ENCODE measurements at regions not wholly inside any gene's neighbourhood (a gene's known extent, or its start where the extent isn't known, plus 50 kb on each side); places are given as distances from the start of the nearest gene placed in this dataset.

GRCh38 chr4:163949976-163950601, 455.6 kb downstream of the TMA16 start (continued):
- no peak for TF ChIP-seq MYBL2 (CRISPR knock-in tag; IDR thresholded peaks at IDR 0.05)

- ATAC-seq (no peak), DNase-seq (ENCODE audit: low spot score) (no peak)
- Mint-ChIP-seq H3K27me3 (ENCODE audit: low read depth) (no peaks in the 10 kb centered on the region), H3K4me3 (no peak overlapping the region), H3K27ac (no peak overlapping the region), H3K36me3 (no peaks in the 10 kb centered on the region), H3K9me3 (peaks cover 2% of the 10 kb centered on the region; the same call in 1 of the 2 replicates), H3K4me1 (no peaks in the 10 kb centered on the region)
- CTCF ChIA-PET, result no interaction called here
- POLR2A ChIA-PET, result no interaction called here
- no peak for TF ChIP-seq NR1H2 (CRISPR knock-in tag; IDR thresholded peaks at IDR 0.05)
- TF ChIP-seq ATF6 (CRISPR knock-in tag; IDR thresholded peaks at IDR 0.05), result no peak
- no peak for TF ChIP-seq CREM (CRISPR knock-in tag; IDR thresholded peaks at IDR 0.05)
- no peak for TF ChIP-seq FOXP1 (CRISPR knock-in tag; IDR thresholded peaks at IDR 0.05; ENCODE audit: borderline replicate concordance)
- TF ChIP-seq ATF2 (CRISPR knock-in tag; IDR thresholded peaks at IDR 0.05; ENCODE audit: borderline replicate concordance, low read depth), result no peak
- TF ChIP-seq ZNF121 (CRISPR knock-in tag; IDR thresholded peaks at IDR 0.05), result no peak
- no peak for TF ChIP-seq ZNF416 (CRISPR knock-in tag; IDR thresholded peaks at IDR 0.05)
- no peak for TF ChIP-seq ZNF281 (CRISPR knock-in tag; IDR thresholded peaks at IDR 0.05)
- no peak for TF ChIP-seq ATF1 (CRISPR knock-in tag; IDR thresholded peaks at IDR 0.05)
- no peak for TF ChIP-seq IRF2 (CRISPR knock-in tag; IDR thresholded peaks at IDR 0.05; ENCODE audit: borderline replicate concordance, low read depth)
- no peak for TF ChIP-seq ATF3 (CRISPR knock-in tag; conservative IDR thresholded peaks at IDR 0.05)
- TF ChIP-seq TEAD1 (CRISPR knock-in tag; IDR thresholded peaks at IDR 0.05), result no peak
- no peak for TF ChIP-seq ETV6 (CRISPR knock-in tag; IDR thresholded peaks at IDR 0.05)
- no peak for TF ChIP-seq RELA (CRISPR knock-in tag; IDR thresholded peaks at IDR 0.05; ENCODE audit: borderline replicate concordance)
- TF ChIP-seq CDX4 (CRISPR knock-in tag; IDR thresholded peaks at IDR 0.05; ENCODE audit: borderline replicate concordance), result no peak
- no peak for TF ChIP-seq NFYB (CRISPR knock-in tag; conservative IDR thresholded peaks at IDR 0.05; ENCODE audit: low read depth)
- TF ChIP-seq OVOL2 (CRISPR knock-in tag; IDR thresholded peaks at IDR 0.05; ENCODE audit: borderline replicate concordance), result no peak
- TF ChIP-seq EMX1 (CRISPR knock-in tag; IDR thresholded peaks at IDR 0.05), result no peak
- no peak for TF ChIP-seq USF2 (CRISPR knock-in tag; IDR thresholded peaks at IDR 0.05)
- no peak for TF ChIP-seq GTF2I (CRISPR knock-in tag; conservative IDR thresholded peaks at IDR 0.05)
Observed at GRCh38 chr4:163955288-163955687, 460.8 kb downstream of the TMA16 start.

Measured in WTC11 (cell line).